ENCODE measurements at regions not wholly inside any gene's neighbourhood (a gene's known extent, or its start where the extent isn't known, plus 50 kb on each side); places are given as distances from the start of the nearest gene placed in this dataset.

DNA sequence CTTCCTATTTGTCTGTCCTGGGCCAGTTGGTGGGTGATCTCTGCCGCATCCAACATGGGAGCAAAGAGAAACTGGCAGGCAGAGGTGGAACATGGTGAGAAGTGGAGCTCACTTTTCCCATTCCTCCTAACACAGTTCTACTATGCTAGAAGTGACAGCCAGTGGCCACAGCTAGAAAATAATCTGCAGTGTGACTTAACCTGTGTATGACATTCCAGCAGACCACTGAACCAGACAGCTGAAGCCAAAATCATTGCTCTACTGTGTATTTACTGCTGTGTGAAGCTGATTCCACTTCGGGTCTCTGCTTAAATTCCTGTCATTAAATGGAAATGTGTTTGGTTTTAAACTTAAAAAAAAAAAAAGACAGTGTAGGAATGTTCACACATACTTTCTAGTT lies 523.0 kb downstream of the MTRR start:
- TF ChIP-seq POLR2AphosphoS5 (IDR thresholded peaks at IDR 0.05) (no peak), POLR2A (IDR thresholded peaks at IDR 0.05) (no peak)
- TF ChIP-seq, protein P1, sequence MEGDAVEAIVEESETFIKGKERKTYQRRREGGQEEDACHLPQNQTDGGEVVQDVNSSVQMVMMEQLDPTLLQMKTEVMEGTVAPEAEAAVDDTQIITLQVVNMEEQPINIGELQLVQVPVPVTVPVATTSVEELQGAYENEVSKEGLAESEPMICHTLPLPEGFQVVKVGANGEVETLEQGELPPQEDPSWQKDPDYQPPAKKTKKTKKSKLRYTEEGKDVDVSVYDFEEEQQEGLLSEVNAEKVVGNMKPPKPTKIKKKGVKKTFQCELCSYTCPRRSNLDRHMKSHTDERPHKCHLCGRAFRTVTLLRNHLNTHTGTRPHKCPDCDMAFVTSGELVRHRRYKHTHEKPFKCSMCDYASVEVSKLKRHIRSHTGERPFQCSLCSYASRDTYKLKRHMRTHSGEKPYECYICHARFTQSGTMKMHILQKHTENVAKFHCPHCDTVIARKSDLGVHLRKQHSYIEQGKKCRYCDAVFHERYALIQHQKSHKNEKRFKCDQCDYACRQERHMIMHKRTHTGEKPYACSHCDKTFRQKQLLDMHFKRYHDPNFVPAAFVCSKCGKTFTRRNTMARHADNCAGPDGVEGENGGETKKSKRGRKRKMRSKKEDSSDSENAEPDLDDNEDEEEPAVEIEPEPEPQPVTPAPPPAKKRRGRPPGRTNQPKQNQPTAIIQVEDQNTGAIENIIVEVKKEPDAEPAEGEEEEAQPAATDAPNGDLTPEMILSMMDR (IDR thresholded peaks at IDR 0.05), result no peak
